Small intestine (tissue), 7 donors: ENCODE measurements at regions not wholly inside any gene's neighbourhood (a gene's known extent, or its start where the extent isn't known, plus 50 kb on each side); places are given as distances from the start of the nearest gene placed in this dataset.
A peak's percentile ranks its signal among the peaks of the same experiment; 100 is the strongest.
"Not testable (repeated sequence)": the region's sequence is repeated elsewhere in the genome, so short reads cannot be mapped to it uniquely, and the experiment has no call there.

Source experiments
- DNase-seq, 2 donors: peaks; one replicate each; pipeline versions ENCODE4 v3.0.0 to v3.0.0-alpha.2; 2013
- FAIRE-seq: peaks from 2 replicates; lab custom pipeline; 2012; peaks lifted over from hg19 to GRCh38; lab: Jason Lieb, UNC
- H3K27ac ChIP-seq, 3 donors: one replicate each; pipeline ENCODE4 v1.5.1; 2013; ENCODE audit warnings: low read length in 2 of 3, mild to moderate bottlenecking in 2 of 3, control low read depth in 1 of 3, inconsistent platforms in 1 of 3, low read depth in 1 of 3, moderate library complexity in 1 of 3
- H3K27me3 ChIP-seq, 3 donors: one replicate each; pipeline ENCODE4 v1.6.1; 2013; ENCODE audit warnings: low read length in 3 of 3, inconsistent platforms in 1 of 3; ENCODE audit not compliant: control insufficient read depth in 3 of 3, insufficient read depth in 3 of 3
- H3K36me3 ChIP-seq, 3 donors: one replicate each; pipeline ENCODE4 v1.6.1; 2013; ENCODE audit warnings: low read length in 3 of 3, inconsistent platforms in 1 of 3, low read depth in 1 of 3, mild to moderate bottlenecking in 1 of 3, moderate library complexity in 1 of 3; ENCODE audit not compliant: control insufficient read depth in 3 of 3, insufficient read depth in 2 of 3
- H3K4me1 ChIP-seq, 3 donors: one replicate each; pipeline ENCODE4 v1.6.1; 2013; ENCODE audit warnings: low read length in 2 of 3, inconsistent platforms in 1 of 3, low read depth in 1 of 3, mild to moderate bottlenecking in 1 of 3, moderate library complexity in 1 of 3; ENCODE audit not compliant: control insufficient read depth in 3 of 3, insufficient read depth in 2 of 3
- H3K4me3 ChIP-seq, 3 donors: one replicate each; pipeline ENCODE4 v1.5.1; 2013; ENCODE audit warnings: low read length in 3 of 3, control low read depth in 1 of 3, inconsistent platforms in 1 of 3, low read depth in 1 of 3, mild to moderate bottlenecking in 1 of 3, moderate library complexity in 1 of 3
- H3K9me3 ChIP-seq, 2 donors: one replicate each; pipeline ENCODE4 v1.6.1; 2013; ENCODE audit warnings: low read depth in 1 of 2, low read length in 1 of 2; ENCODE audit not compliant: control insufficient read depth in 2 of 2, insufficient read depth in 1 of 2
- WGBS, 3 donors: extraction: QIAGEN DNeasy Blood & Tissue Kit; methylation state at CpG; one replicate each; pipeline ENCODE4 v1.1.7; 2013; 5-methylcytosine and 5-hydroxymethylcytosine counted together
- donor health status: healthy with polysubstance abuse.
- donor health status: control.
- donor health status: control.
- donor health status: Bipolar disorder and iron deficiency.
- donor health status: healthy.

- H3K4me1 ChIP-seq = no peaks in the 10 kb centered on the region
- no peak for FAIRE-seq
- no peaks in the 10 kb centered on the region for H3K36me3 ChIP-seq
- no peak for DNase-seq
- no peaks in the 10 kb centered on the region for H3K27me3 ChIP-seq
- WGBS, 3 donors = 57 to 71% (median 62%) methylated on average over 8 to 9 of the region's 9 CpGs
- no peak overlapping the region for H3K4me3 ChIP-seq
- peaks cover 0 to 2% of the 10 kb centered on the region in 2 donors for H3K9me3 ChIP-seq
- no peak overlapping the region for H3K27ac ChIP-seq
These were observed 153.2 kb upstream of the TOP1 start for GRCh38 chr20:40875116-40876085.

- H3K4me3 ChIP-seq, H3K9me3 ChIP-seq, H3K4me1 ChIP-seq, H3K27ac ChIP-seq, DNase-seq, H3K27me3 ChIP-seq, FAIRE-seq, H3K36me3 ChIP-seq: not testable (repeated sequence)
- 91 to 100% (median 93%) methylated on average over 1 of the region's 1 CpG for WGBS, 3 donors
These were observed 150.5 kb upstream of the TOP1 start for GRCh38 chr20:40878099-40878498.

GRCh38 chr20:40880063-40880728 is 148.4 kb upstream of the TOP1 start:
- DNase-seq = no peak
- peaks cover 0 to 3% of the 10 kb centered on the region in 2 donors for H3K9me3 ChIP-seq
- no peak overlapping the region for H3K27ac ChIP-seq
- H3K27me3 ChIP-seq = no peaks in the 10 kb centered on the region
- no peaks in the 10 kb centered on the region for H3K36me3 ChIP-seq
- H3K4me3 ChIP-seq = no peak overlapping the region
- 61 to 71% (median 67%) methylated on average over 3 of the region's 3 CpGs for WGBS, 3 donors
- FAIRE-seq = no peak
- no peaks in the 10 kb centered on the region for H3K4me1 ChIP-seq

GRCh38 chr20:40880729-40881109 is 147.9 kb upstream of the TOP1 start:
- WGBS, 3 donors = 41 to 58% (median 56%) methylated on average over 2 of the region's 2 CpGs

GRCh38 chr20:40882152-40882551 is 146.5 kb upstream of the TOP1 start:
- Histone ChIP-seq H3K36me3 (no peaks in the 10 kb centered on the region), H3K4me1 (no peaks in the 10 kb centered on the region), H3K9me3 (peaks cover 0 to 3% of the 10 kb centered on the region in 2 donors), H3K27me3 (no peaks in the 10 kb centered on the region), H3K4me3 (no peak overlapping the region), H3K27ac (no peak overlapping the region)
- DNase-seq (peak in 1 of 2 donors; percentile 6), FAIRE-seq (no peak)
- WGBS, 3 donors = 56 to 67% (median 59%) methylated on average over 4 of the region's 4 CpGs

More at GRCh38 chr20:40880729-40881109, 147.9 kb upstream of the TOP1 start:
- Histone ChIP-seq H3K27me3 (no peaks in the 10 kb centered on the region), H3K9me3 (peaks cover 0 to 3% of the 10 kb centered on the region in 2 donors), H3K36me3 (no peaks in the 10 kb centered on the region), H3K27ac (no peak overlapping the region), H3K4me1 (no peaks in the 10 kb centered on the region), H3K4me3 (no peak overlapping the region)
- no peak for DNase-seq
- no peak for FAIRE-seq

GRCh38 chr20:40883097-40883496 is 145.5 kb upstream of the TOP1 start:
- FAIRE-seq (no peak), DNase-seq (no peak)
- Histone ChIP-seq H3K4me1 (no peaks in the 10 kb centered on the region), H3K27me3 (no peaks in the 10 kb centered on the region), H3K36me3 (no peaks in the 10 kb centered on the region), H3K9me3 (peaks cover 0 to 3% of the 10 kb centered on the region in 2 donors), H3K4me3 (no peak overlapping the region), H3K27ac (no peak overlapping the region)
- 36 to 42% (median 42%) methylated on average over 2 of the region's 2 CpGs for WGBS, 3 donors

- Histone ChIP-seq H3K27me3 (no peaks in the 10 kb centered on the region), H3K4me1 (no peaks in the 10 kb centered on the region), H3K27ac (no peak overlapping the region), H3K4me3 (no peak overlapping the region), H3K36me3 (no peaks in the 10 kb centered on the region), H3K9me3 (no peaks in the 10 kb centered on the region)
- FAIRE-seq = no peak
- 13 to 46% (median 28%) methylated on average over 13 of the region's 13 CpGs for WGBS, 3 donors
- peak in 1 of 2 donors; percentile 20 for DNase-seq
These were observed 141.5 kb upstream of the TOP1 start for GRCh38 chr20:40887105-40887504.

- not testable (repeated sequence) for H3K9me3 ChIP-seq, H3K4me3 ChIP-seq, H3K4me1 ChIP-seq, H3K36me3 ChIP-seq, DNase-seq, H3K27ac ChIP-seq, FAIRE-seq, H3K27me3 ChIP-seq
- 80 to 83% (median 80%) methylated on average over 3 of the region's 3 CpGs for WGBS, 3 donors
These were observed 139.4 kb upstream of the TOP1 start for GRCh38 chr20:40889266-40889665.
